Upper lobe of left lung (tissue), 6 donors: ENCODE measurements at regions not wholly inside any gene's neighbourhood (a gene's known extent, or its start where the extent isn't known, plus 50 kb on each side); places are given as distances from the start of the nearest gene placed in this dataset.

Source experiments
- ATAC-seq, 2 donors: fragments of 200-7000 bp; cut with Tn5 transposase; one replicate each; pipeline ENCODE4 v1.9.1; 2022; ENCODE audit warnings: mild to moderate bottlenecking in 2 of 2, moderate library complexity in 2 of 2; ENCODE audit not compliant: low FRiP score in 2 of 2
- DNase-seq, 2 donors: peaks; one replicate each; pipeline ENCODE4 v3.0.0-alpha.2; 2019 to 2020
- H3K27ac ChIP-seq, 4 donors: fragments of 200-600 bp; sonication (generic); one replicate each; pipeline ENCODE4 v1.5.1; 2016 to 2019
- H3K27me3 ChIP-seq, 4 donors: fragments of 200-600 bp; sonication (generic); one replicate each; pipeline ENCODE4 v1.5.1; 2017 to 2019
- H3K36me3 ChIP-seq, 4 donors: fragments of 200-600 bp; sonication (generic); one replicate each; pipeline ENCODE4 v1.5.1; 2016 to 2019
- H3K4me1 ChIP-seq, 4 donors: fragments of 200-600 bp; sonication (generic); one replicate each; pipeline ENCODE4 v1.5.1; 2018 to 2019
- H3K4me3 ChIP-seq, 4 donors: fragments of 200-600 bp; sonication (generic); one replicate each; pipeline ENCODE4 v1.5.1; 2017 to 2019; ENCODE audit warnings: mild to moderate bottlenecking in 2 of 4, moderate library complexity in 1 of 4
- H3K9me3 ChIP-seq, 4 donors: fragments of 200-600 bp; sonication (generic); one replicate each; pipeline ENCODE4 v1.5.1; 2018 to 2019
- EP300 ChIP-seq, 4 donors: sonication (generic); formaldehyde crosslinking; IDR thresholded peaks; one replicate each; pipeline ENCODE4 v1.5.1; 2017; ENCODE audit warnings: antibody characterized with exemption in 4 of 4, control low read depth in 2 of 4
- POLR2A ChIP-seq, 4 donors: fragments of 450-650 bp; IDR thresholded peaks; one replicate each; pipeline ENCODE4 v1.5.1; 2016 to 2017; ENCODE audit warnings: antibody characterized with exemption in 4 of 4, mild to moderate bottlenecking in 2 of 4
- POLR2AphosphoS5 ChIP-seq, 2 donors: sonication (generic); formaldehyde crosslinking; IDR thresholded peaks; one replicate each; pipeline ENCODE4 v1.5.1; 2017; ENCODE audit warnings: antibody characterized with exemption in 2 of 2
- WGBS, 2 donors: methylation state at CpG; one replicate each; pipeline ENCODE4 v1.1.5; 2017 to 2018; 5-methylcytosine and 5-hydroxymethylcytosine counted together
- TF ChIP-seq, protein P1 (sequence below), 6 experiments: fragments of 450-650 bp in 4 of 6; fragments of 200-600 bp in 2 of 6; sonication (generic) in 2 of 6; IDR thresholded peaks; one replicate each; pipeline ENCODE4 v1.5.1; 2016 to 2019; ENCODE audit warnings: antibody characterized with exemption in 6 of 6
- donor health status: DM: no; HTN: no; CAD: no; lungs with moderate emphysema.
- donor health status: DM: no; HTN: yes; CAD: no; lungs with severe emphysema.

DNA sequence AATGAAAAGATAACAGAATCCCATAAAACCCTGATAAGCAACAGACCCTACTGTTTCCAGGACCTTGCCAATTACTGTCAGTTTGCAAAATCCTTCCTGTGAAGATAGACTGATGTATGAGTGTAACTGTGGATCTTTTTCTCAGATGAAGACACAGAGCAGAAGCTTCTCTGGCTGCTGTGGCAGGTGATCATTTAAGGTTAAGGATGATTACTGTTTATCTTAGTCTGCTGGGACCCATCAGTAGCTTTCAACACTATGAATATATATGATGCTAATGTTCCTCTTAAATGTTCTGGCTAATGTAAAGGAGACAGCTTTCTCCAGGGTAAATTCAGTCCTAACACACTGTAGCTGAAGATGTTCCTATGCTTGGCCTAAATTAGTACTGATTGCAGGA lies 56.0 kb upstream of the CTTNBP2 start:
- H3K4me1 ChIP-seq = no peaks in the 10 kb centered on the region
- ATAC-seq = no peak
- H3K9me3 ChIP-seq = peaks cover 0 to 4% (median 0%) of the 10 kb centered on the region in 4 donors
- no peak for DNase-seq
- no peaks in the 10 kb centered on the region for H3K27me3 ChIP-seq
- no peak for TF ChIP-seq EP300 (IDR thresholded peaks at IDR 0.05)
- no peak for TF ChIP-seq POLR2A (IDR thresholded peaks at IDR 0.05)
- TF ChIP-seq POLR2AphosphoS5 (IDR thresholded peaks at IDR 0.05) = no peak
- TF ChIP-seq, protein P1, sequence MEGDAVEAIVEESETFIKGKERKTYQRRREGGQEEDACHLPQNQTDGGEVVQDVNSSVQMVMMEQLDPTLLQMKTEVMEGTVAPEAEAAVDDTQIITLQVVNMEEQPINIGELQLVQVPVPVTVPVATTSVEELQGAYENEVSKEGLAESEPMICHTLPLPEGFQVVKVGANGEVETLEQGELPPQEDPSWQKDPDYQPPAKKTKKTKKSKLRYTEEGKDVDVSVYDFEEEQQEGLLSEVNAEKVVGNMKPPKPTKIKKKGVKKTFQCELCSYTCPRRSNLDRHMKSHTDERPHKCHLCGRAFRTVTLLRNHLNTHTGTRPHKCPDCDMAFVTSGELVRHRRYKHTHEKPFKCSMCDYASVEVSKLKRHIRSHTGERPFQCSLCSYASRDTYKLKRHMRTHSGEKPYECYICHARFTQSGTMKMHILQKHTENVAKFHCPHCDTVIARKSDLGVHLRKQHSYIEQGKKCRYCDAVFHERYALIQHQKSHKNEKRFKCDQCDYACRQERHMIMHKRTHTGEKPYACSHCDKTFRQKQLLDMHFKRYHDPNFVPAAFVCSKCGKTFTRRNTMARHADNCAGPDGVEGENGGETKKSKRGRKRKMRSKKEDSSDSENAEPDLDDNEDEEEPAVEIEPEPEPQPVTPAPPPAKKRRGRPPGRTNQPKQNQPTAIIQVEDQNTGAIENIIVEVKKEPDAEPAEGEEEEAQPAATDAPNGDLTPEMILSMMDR (IDR thresholded peaks at IDR 0.05) = no peak
- H3K36me3 ChIP-seq = no peaks in the 10 kb centered on the region
- H3K27ac ChIP-seq = no peak overlapping the region
- H3K4me3 ChIP-seq = no peak overlapping the region

DNA sequence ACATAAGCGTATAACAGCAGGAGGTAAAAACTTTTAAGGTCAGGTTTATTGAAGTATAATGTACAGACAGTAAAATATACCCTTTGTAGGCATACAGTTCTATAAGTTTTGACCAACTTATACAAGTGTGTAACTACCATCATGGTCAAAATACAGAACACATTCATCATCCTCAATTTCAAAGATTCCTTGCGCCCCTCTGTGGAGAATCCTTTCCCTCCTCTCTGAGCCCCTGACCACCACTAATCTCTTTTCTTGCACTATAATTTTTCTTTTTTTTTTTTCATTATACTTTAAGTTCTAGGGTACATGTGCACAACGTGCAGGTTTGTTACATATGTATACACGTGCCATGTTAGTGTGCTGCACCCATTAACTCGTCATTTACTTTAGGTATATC lies 58.1 kb upstream of the CTTNBP2 start:
- Histone ChIP-seq H3K4me3 (no peak overlapping the region), H3K27ac (no peak overlapping the region), H3K9me3 (peaks cover 0 to 4% (median 0%) of the 10 kb centered on the region in 4 donors), H3K4me1 (no peaks in the 10 kb centered on the region), H3K36me3 (no peaks in the 10 kb centered on the region), H3K27me3 (no peaks in the 10 kb centered on the region)
- TF ChIP-seq, protein P1 (IDR thresholded peaks at IDR 0.05) = no peak
- TF ChIP-seq EP300 (IDR thresholded peaks at IDR 0.05) (no peak), POLR2A (IDR thresholded peaks at IDR 0.05) (no peak), POLR2AphosphoS5 (IDR thresholded peaks at IDR 0.05) (no peak)
- DNase-seq = no peak
- no peak for ATAC-seq
- WGBS, 2 donors = 81 to 90% methylated on average over 5 of the region's 5 CpGs

DNA sequence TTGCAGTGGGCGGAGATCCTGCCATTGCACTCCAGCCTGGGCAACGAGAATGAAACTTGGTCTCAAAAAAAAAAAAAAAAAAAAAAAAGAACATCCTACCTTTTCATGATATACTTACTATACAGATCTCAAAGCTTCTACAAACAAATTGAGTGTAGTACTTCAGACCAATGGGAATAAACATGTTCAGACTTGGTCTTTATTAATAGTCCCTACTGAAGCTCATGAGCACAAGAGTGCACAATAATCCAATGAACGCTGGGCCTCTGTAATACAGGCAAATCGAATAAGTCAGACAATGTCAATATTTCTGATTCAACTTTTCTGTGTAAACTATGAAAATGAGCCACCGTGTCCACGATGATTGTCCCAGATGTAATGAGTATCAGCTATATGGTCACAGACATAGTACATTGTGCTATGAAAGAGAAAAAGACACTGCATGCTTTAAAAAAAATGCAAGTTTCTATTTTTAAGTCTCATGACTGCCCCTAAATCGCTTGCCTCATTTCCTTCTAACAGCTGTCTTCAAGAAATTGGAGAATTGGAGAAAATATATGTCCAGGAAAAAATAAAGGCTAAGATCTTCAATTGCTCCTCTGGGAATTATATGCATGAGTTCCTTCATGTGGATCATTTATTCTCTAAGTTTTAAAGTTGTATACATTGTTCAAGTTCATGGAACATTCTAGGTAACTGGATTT lies 64.0 kb upstream of the CTTNBP2 start:
- no peak for TF ChIP-seq POLR2A (IDR thresholded peaks at IDR 0.05)
- no peak for TF ChIP-seq POLR2AphosphoS5 (IDR thresholded peaks at IDR 0.05)
- TF ChIP-seq, protein P1 (IDR thresholded peaks at IDR 0.05) = no peak
- no peak for TF ChIP-seq EP300 (IDR thresholded peaks at IDR 0.05)
- Histone ChIP-seq H3K36me3 (no peaks in the 10 kb centered on the region), H3K9me3 (peaks cover 0 to 4% (median 0%) of the 10 kb centered on the region in 4 donors), H3K27ac (no peak overlapping the region), H3K4me1 (no peaks in the 10 kb centered on the region), H3K27me3 (no peaks in the 10 kb centered on the region), H3K4me3 (no peak overlapping the region)
- ATAC-seq (no peak), DNase-seq (no peak)
- WGBS, 2 donors = 71 to 74% methylated on average over 7 of the region's 7 CpGs

DNA sequence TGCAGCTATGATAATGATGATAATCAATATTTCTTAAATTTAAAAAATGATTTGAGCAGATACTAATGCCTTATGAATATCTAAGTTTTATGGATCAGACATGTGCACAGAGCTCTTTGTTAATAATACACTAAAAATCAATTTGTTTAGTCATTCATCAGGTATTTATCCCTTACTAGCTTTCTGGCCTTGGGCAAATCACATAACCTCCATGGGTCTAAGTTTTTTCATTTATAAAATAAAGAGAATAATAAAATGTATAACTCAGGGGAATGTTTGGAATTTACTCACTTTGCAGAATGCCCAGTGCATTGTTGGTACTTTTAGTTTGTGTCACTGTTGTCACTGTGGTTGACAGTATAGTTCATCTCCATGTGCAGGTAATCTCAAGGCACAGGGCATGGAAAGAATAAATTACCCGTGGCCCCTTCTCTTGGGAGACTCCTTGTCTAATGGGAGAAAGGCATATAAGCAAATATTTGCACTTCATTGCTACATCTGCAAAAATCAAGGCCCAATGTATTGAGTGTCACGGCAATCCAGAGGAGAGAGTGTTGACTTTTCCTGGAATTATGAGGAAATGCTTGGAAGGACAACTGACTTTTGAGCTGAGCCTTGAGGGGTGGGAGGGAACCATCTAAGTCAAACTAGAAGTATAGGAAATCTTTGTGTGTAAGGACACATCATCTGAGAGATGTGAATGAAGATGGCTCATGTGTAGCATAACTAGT lies 64.7 kb upstream of the CTTNBP2 start:
- DNase-seq = no peak
- H3K27ac ChIP-seq = no peak overlapping the region
- H3K4me1 ChIP-seq = no peaks in the 10 kb centered on the region
- TF ChIP-seq POLR2AphosphoS5 (IDR thresholded peaks at IDR 0.05) (no peak), EP300 (IDR thresholded peaks at IDR 0.05) (no peak), POLR2A (IDR thresholded peaks at IDR 0.05) (no peak)
- TF ChIP-seq, protein P1 (IDR thresholded peaks at IDR 0.05) = no peak
- no peak for ATAC-seq
- no peaks in the 10 kb centered on the region for H3K36me3 ChIP-seq
- peaks cover 0 to 3% (median 0%) of the 10 kb centered on the region in 4 donors for H3K9me3 ChIP-seq
- H3K4me3 ChIP-seq = no peak overlapping the region
- 62 to 63% methylated on average over 2 of the region's 2 CpGs for WGBS, 2 donors
- H3K27me3 ChIP-seq = no peaks in the 10 kb centered on the region
